ENCODE measurements at regions not wholly inside any gene's neighbourhood (a gene's known extent, or its start where the extent isn't known, plus 50 kb on each side); places are given as distances from the start of the nearest gene placed in this dataset.

GRCh38 chr16:66003201-66003600, 363.3 kb upstream of the CDH5 start:
- H3K27ac ChIP-seq (ENCODE audit: low read length in 2 of 2): no peak overlapping the region
- H3K9me3 ChIP-seq (ENCODE audit: control extremely low read depth in 1 of 3, control insufficient read depth in 2 of 3, insufficient read depth in 1 of 3, low read length in 2 of 3): peaks cover 0 to 4% (median 0%) of the 10 kb centered on the region in 3 donors
- no peak overlapping the region for H2AFZ ChIP-seq (ENCODE audit: insufficient read depth, low read depth, low read length, poor library complexity, severe bottlenecking)
- no peaks in the 10 kb centered on the region for H3K36me3 ChIP-seq (replicated peaks in 1 of 2; ENCODE audit: control extremely low read depth in 1 of 2, control insufficient read depth in 1 of 2, extremely low read depth in 1 of 2, insufficient read depth in 2 of 2, low read length in 1 of 2)
- Mint-ChIP-seq H3K4me1 (no peaks in the 10 kb centered on the region), H3K9me3 (ENCODE audit: insufficient read depth) (no peaks in the 10 kb centered on the region), H3K27me3 (no peaks in the 10 kb centered on the region), H3K27ac (no peak overlapping the region), H3K4me3 (no peak overlapping the region)
- no peak overlapping the region for H3K4me3 ChIP-seq (ENCODE audit: control extremely low read depth in 1 of 5, extremely low read depth in 1 of 5, insufficient read depth in 1 of 5, low read depth in 2 of 5, low read length in 4 of 5)
- no peaks in the 10 kb centered on the region for H4K20me1 ChIP-seq (ENCODE audit: control insufficient read depth, insufficient read depth, low read length, poor library complexity, severe bottlenecking)
- intact Hi-C loops (cut with micrococcal nuclease): no loop called here
- ChIA-PET CTCF (no interaction called here), POLR2A (no interaction called here)
- no peaks in the 10 kb centered on the region for H3K79me2 ChIP-seq (ENCODE audit: control insufficient read depth, insufficient read depth, low read length)
- no peaks in the 10 kb centered on the region for H3K4me1 ChIP-seq (ENCODE audit: control insufficient read depth in 2 of 2, insufficient read depth in 2 of 2, low read length in 2 of 2)
- H3K9ac ChIP-seq (ENCODE audit: low read length): no peak overlapping the region
- ATAC-seq (ENCODE audit: low read depth) (no peak), DNase-seq (no peak)
- WGBS (ENCODE audit: insufficient coverage): 100% methylated on average over 1 of the region's 2 CpGs
- no peaks in the 10 kb centered on the region for H3K27me3 ChIP-seq (replicated peaks in 1 of 4; ENCODE audit: control extremely low read depth in 1 of 4, control insufficient read depth in 3 of 4, insufficient read depth in 4 of 4, low read length in 3 of 4)
- H3K4me2 ChIP-seq (replicated peaks; ENCODE audit: low read depth, low read length, poor library complexity, severe bottlenecking): no peak overlapping the region
- TF ChIP-seq EZH2 (IDR thresholded peaks at IDR 0.05; ENCODE audit: borderline replicate concordance, insufficient read depth, low read depth, low read length, poor library complexity, severe bottlenecking): no peak
- TF ChIP-seq, protein P1, sequence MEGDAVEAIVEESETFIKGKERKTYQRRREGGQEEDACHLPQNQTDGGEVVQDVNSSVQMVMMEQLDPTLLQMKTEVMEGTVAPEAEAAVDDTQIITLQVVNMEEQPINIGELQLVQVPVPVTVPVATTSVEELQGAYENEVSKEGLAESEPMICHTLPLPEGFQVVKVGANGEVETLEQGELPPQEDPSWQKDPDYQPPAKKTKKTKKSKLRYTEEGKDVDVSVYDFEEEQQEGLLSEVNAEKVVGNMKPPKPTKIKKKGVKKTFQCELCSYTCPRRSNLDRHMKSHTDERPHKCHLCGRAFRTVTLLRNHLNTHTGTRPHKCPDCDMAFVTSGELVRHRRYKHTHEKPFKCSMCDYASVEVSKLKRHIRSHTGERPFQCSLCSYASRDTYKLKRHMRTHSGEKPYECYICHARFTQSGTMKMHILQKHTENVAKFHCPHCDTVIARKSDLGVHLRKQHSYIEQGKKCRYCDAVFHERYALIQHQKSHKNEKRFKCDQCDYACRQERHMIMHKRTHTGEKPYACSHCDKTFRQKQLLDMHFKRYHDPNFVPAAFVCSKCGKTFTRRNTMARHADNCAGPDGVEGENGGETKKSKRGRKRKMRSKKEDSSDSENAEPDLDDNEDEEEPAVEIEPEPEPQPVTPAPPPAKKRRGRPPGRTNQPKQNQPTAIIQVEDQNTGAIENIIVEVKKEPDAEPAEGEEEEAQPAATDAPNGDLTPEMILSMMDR (IDR thresholded peaks at IDR 0.05): no peak

GRCh38 chr16:66002601-66003000, 363.9 kb upstream of the CDH5 start:
- Histone ChIP-seq H3K4me2 (replicated peaks; ENCODE audit: low read depth, low read length, poor library complexity, severe bottlenecking) (no peak overlapping the region), H3K4me3 (ENCODE audit: control extremely low read depth in 1 of 5, extremely low read depth in 1 of 5, insufficient read depth in 1 of 5, low read depth in 2 of 5, low read length in 4 of 5) (no peak overlapping the region), H3K9ac (ENCODE audit: low read length) (no peak overlapping the region), H3K36me3 (replicated peaks in 1 of 2; ENCODE audit: control extremely low read depth in 1 of 2, control insufficient read depth in 1 of 2, extremely low read depth in 1 of 2, insufficient read depth in 2 of 2, low read length in 1 of 2) (no peaks in the 10 kb centered on the region), H4K20me1 (ENCODE audit: control insufficient read depth, insufficient read depth, low read length, poor library complexity, severe bottlenecking) (no peaks in the 10 kb centered on the region), H3K27ac (ENCODE audit: low read length in 2 of 2) (no peak overlapping the region), H3K9me3 (ENCODE audit: control extremely low read depth in 1 of 3, control insufficient read depth in 2 of 3, insufficient read depth in 1 of 3, low read length in 2 of 3) (peaks cover 0 to 4% (median 0%) of the 10 kb centered on the region in 3 donors), H3K79me2 (ENCODE audit: control insufficient read depth, insufficient read depth, low read length) (no peaks in the 10 kb centered on the region), H2AFZ (ENCODE audit: insufficient read depth, low read depth, low read length, poor library complexity, severe bottlenecking) (no peak overlapping the region), H3K4me1 (ENCODE audit: control insufficient read depth in 2 of 2, insufficient read depth in 2 of 2, low read length in 2 of 2) (no peaks in the 10 kb centered on the region), H3K27me3 (replicated peaks in 1 of 4; ENCODE audit: control extremely low read depth in 1 of 4, control insufficient read depth in 3 of 4, insufficient read depth in 4 of 4, low read length in 3 of 4) (no peaks in the 10 kb centered on the region)
- Mint-ChIP-seq H3K27me3 (no peaks in the 10 kb centered on the region), H3K27ac (no peak overlapping the region), H3K4me3 (no peak overlapping the region), H3K9me3 (ENCODE audit: insufficient read depth) (no peaks in the 10 kb centered on the region), H3K4me1 (no peaks in the 10 kb centered on the region)
- ATAC-seq (ENCODE audit: low read depth) (no peak), DNase-seq (no peak)
- POLR2A ChIA-PET: no interaction called here
- whole genome bisulfite sequencing (ENCODE audit: insufficient coverage): 71% methylated on average over 2 of the region's 7 CpGs
- intact Hi-C loops (cut with micrococcal nuclease): no loop called here
- CTCF ChIA-PET: no interaction called here
- TF ChIP-seq, protein P1 (IDR thresholded peaks at IDR 0.05): no peak
- TF ChIP-seq EZH2 (IDR thresholded peaks at IDR 0.05; ENCODE audit: borderline replicate concordance, insufficient read depth, low read depth, low read length, poor library complexity, severe bottlenecking): no peak
